GM19035 (cell line): ENCODE measurements at regions not wholly inside any gene's neighbourhood (a gene's known extent, or its start where the extent isn't known, plus 50 kb on each side); places are given as distances from the start of the nearest gene placed in this dataset.
"Not testable (repeated sequence)": the region's sequence is repeated elsewhere in the genome, so short reads cannot be mapped to it uniquely, and the experiment has no call there.

Experiments used
- ATAC-seq: cut with Tn5 transposase; IDR thresholded peaks from one replicate; pipeline ENCODE4 v1.9.1; 2021; ENCODE audit not compliant: unreplicated experiment

GRCh38 chr1:206403612-206404307 lies 66.5 kb upstream of the IKBKE start:
- ATAC-seq = not testable (repeated sequence)

GRCh38 chr1:206404309-206405027 lies 65.8 kb upstream of the IKBKE start:
- ATAC-seq = not testable (repeated sequence)

- ATAC-seq = not testable (repeated sequence)
Measured at GRCh38 chr1:206405282-206405681, 65.0 kb upstream of the IKBKE start.

GRCh38 chr1:206408371-206409288 lies 61.6 kb upstream of the IKBKE start:
- ATAC-seq = not testable (repeated sequence)

DNA sequence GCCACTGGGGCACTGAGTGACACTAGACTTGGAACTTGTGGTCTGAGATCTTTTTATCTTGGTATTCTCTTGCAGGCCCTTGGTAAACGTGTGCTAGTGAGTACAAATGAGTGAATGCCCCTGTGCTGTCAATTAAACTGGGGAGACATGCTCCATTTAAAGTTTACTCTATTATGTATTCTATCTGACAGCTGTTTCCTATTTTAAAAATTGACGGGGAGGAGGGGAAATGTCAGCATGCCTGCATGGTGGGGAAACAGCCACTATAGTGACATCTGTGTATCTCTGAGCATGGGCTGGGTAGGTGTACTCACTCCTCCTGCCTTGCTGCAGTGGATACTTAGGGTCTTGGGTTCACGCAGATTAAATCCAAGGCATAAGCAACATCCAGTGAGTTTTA lies 59.0 kb upstream of the IKBKE start:
- no peak for ATAC-seq

DNA sequence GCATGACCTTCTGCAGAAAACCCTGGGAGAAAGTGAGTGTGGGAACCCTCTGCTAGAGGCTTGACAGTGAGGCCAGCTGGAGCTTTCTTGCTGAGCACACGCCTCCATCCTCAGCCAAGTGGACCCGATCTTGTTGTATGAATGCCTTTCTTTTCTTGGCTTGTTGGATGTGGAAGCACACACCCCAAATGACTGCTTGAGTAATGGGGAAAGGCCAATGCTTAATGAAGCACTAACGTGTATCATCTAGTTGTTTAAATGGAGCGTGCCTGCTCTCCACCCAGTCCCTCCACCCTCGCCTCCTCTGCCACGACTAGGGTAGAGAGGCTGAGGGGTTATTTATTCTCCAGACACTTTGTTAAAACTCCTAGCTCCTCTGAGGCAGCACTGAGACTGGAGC lies 54.3 kb upstream of the IKBKE start:
- no peak for ATAC-seq

DNA sequence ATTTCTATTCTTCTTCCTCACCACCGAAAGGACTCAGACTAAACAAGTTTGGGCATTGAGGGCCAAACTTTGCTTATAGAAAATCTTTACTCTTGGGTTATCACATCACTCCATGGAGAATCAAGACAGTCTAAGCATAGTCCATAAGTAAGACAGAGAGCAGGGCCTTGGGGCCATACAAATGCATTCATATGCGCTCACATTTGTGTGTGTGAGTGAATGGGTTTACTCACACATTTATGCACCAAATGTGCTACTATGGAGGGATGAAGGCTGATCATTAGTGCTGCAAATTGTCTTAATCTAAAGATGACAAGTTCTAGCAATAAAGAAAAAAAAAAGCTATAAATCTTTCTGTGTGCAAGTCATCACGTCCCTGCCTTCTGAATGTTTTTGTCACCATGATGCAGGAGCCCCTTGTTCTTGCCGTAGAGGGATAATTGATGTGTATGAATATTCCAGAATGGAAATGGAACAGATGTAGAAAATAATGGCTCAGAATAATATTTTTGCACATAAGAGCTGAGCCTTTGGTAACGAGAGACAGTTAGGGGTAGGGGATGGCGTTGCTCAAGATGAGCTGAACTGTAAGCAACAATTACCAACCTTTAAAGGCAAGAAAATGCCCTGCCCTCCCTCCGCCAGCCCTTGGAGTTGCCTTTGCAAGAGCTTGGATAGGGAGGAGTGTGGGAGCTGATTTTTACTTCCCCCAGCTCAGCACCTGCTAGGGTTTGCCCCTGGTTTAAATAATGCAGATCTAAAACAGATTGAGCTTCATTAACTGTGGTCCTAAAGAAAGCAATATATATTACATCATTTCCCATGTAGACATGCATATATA lies 52.3 kb upstream of the IKBKE start:
- ATAC-seq = no peak

GRCh38 chr1:206419250-206419649 lies 51.0 kb upstream of the IKBKE start:
- no peak for ATAC-seq

DNA sequence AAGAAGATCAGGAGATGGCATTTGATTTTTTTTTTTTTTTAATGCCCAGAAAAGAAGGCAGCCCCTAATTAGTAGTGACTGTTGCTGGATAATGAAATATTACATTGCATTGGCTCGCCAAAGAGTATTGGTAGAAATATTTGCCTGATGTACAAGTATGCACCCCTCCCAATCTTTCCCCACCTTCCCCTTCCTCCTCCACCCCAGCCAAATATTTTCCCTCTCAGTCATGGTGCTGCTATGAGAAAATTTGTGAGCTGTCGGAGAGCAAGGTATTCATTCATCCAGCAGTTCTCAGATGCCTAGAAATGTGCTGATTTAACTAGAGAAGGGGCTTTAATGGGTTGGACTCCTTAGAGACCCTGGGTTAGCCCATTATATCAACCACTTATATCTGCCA lies 50.5 kb upstream of the IKBKE start:
- ATAC-seq = no peak

DNA sequence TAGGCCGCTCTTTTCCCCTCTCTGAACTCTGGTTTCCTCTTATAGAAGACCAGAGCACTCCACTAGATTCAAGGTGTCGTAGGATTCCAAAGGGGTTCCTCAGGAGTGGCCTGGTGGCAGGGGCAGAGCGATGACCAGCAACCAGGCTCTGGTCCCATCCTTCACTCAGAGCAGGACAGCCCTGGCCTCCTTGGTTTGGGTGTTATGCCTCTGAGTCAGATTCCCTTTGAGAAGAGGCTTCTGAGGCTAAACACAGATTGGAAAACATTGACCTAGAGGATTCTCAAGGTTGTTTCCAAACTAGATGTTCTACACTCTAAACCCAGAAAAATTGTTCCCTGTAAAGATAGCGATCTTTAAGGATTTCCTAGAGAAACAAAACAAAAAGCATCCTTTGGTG lies 49.8 kb upstream of the IKBKE start:
- no peak for ATAC-seq
